ENCODE measurements at regions not wholly inside any gene's neighbourhood (a gene's known extent, or its start where the extent isn't known, plus 50 kb on each side); places are given as distances from the start of the nearest gene placed in this dataset.

DNA sequence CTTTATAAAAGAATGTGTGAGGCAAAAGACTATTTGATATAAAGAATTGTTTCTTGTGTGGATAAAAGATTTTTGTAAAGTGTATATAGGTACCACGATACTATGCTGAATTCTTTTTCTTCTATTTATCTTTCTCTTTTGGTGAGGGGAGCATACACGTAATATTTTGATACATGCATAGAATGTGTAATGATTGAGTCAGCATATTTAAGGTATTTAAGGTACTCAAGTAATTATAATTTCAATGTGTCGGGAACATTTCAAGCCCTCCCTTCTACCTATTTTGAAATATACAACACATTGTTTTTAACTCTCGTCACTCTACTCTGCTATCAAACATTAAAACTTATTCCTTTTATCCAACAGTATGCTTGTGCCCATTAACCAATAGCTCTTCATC, 1221.6 kb upstream of the PHF14 start:
- H3K36me3 ChIP-seq (ENCODE audit: insufficient read depth, low read length): no peaks in the 10 kb centered on the region
- H3K79me2 ChIP-seq (ENCODE audit: insufficient read depth, low read length): no peaks in the 10 kb centered on the region
- no peaks in the 10 kb centered on the region for H3K27me3 ChIP-seq (ENCODE audit: insufficient read depth, low read length, poor library complexity)
- H2AFZ ChIP-seq (ENCODE audit: low read depth, low read length): no peak overlapping the region
- no peak overlapping the region for H3K9ac ChIP-seq (ENCODE audit: low read depth, low read length)
- no peaks in the 10 kb centered on the region for H3K9me3 ChIP-seq (ENCODE audit: insufficient read depth, low read length, severe bottlenecking)
- H3K27ac ChIP-seq (ENCODE audit: low read length): no peak overlapping the region
- ATAC-seq (ENCODE audit: insufficient read depth, low read depth): no peak
- no peak overlapping the region for H3K4me3 ChIP-seq (ENCODE audit: low read depth in 1 of 2, low read length in 2 of 2)
- TF ChIP-seq EZH2 (IDR thresholded peaks at IDR 0.05; ENCODE audit: borderline replicate concordance, low read depth, low read length, severe bottlenecking): no peak
- TF ChIP-seq, protein P1, sequence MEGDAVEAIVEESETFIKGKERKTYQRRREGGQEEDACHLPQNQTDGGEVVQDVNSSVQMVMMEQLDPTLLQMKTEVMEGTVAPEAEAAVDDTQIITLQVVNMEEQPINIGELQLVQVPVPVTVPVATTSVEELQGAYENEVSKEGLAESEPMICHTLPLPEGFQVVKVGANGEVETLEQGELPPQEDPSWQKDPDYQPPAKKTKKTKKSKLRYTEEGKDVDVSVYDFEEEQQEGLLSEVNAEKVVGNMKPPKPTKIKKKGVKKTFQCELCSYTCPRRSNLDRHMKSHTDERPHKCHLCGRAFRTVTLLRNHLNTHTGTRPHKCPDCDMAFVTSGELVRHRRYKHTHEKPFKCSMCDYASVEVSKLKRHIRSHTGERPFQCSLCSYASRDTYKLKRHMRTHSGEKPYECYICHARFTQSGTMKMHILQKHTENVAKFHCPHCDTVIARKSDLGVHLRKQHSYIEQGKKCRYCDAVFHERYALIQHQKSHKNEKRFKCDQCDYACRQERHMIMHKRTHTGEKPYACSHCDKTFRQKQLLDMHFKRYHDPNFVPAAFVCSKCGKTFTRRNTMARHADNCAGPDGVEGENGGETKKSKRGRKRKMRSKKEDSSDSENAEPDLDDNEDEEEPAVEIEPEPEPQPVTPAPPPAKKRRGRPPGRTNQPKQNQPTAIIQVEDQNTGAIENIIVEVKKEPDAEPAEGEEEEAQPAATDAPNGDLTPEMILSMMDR (IDR thresholded peaks at IDR 0.05; ENCODE audit: borderline replicate concordance, extremely low read depth, low read length, poor library complexity, severe bottlenecking): no peak
- no peaks in the 10 kb centered on the region for H4K20me1 ChIP-seq (ENCODE audit: insufficient read depth, low read length)
- H3K4me1 ChIP-seq (ENCODE audit: insufficient read depth, low read length): no peaks in the 10 kb centered on the region
- DNase-seq: no peak
- no peak overlapping the region for H3K4me2 ChIP-seq (ENCODE audit: insufficient read depth, low read length)

DNA sequence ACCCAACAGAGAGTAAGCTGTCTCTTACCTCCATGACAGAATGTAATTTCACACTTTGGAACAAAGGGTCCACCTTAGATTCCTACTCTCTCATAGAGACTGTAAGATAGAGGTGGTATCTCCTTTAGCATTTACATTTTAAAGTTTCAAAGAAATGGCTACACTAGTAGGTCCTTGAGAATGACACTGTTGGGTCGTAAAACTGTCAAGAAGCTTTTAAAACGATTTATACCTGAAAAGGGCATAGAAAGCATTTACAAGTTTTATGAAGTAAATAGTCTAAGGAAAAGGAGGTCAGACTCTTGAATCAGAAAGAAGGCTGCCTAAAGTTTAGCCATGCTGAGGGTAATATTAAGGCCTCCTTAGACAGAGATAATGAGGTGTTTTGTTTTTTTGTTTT, 1212.4 kb upstream of the PHF14 start:
- H2AFZ ChIP-seq (ENCODE audit: low read depth, low read length): no peak overlapping the region
- no peaks in the 10 kb centered on the region for H3K36me3 ChIP-seq (ENCODE audit: insufficient read depth, low read length)
- no peaks in the 10 kb centered on the region for H3K27me3 ChIP-seq (ENCODE audit: insufficient read depth, low read length, poor library complexity)
- H4K20me1 ChIP-seq (ENCODE audit: insufficient read depth, low read length): no peaks in the 10 kb centered on the region
- no peak overlapping the region for H3K9ac ChIP-seq (ENCODE audit: low read depth, low read length)
- no peaks in the 10 kb centered on the region for H3K9me3 ChIP-seq (ENCODE audit: insufficient read depth, low read length, severe bottlenecking)
- H3K4me1 ChIP-seq (ENCODE audit: insufficient read depth, low read length): no peaks in the 10 kb centered on the region
- DNase-seq (no peak), ATAC-seq (ENCODE audit: insufficient read depth, low read depth) (no peak)
- H3K79me2 ChIP-seq (ENCODE audit: insufficient read depth, low read length): no peaks in the 10 kb centered on the region
- H3K27ac ChIP-seq (ENCODE audit: low read length): no peak overlapping the region
- TF ChIP-seq, protein P1 (IDR thresholded peaks at IDR 0.05; ENCODE audit: borderline replicate concordance, extremely low read depth, low read length, poor library complexity, severe bottlenecking): no peak
- TF ChIP-seq EZH2 (IDR thresholded peaks at IDR 0.05; ENCODE audit: borderline replicate concordance, low read depth, low read length, severe bottlenecking): no peak
- H3K4me2 ChIP-seq (ENCODE audit: insufficient read depth, low read length): no peak overlapping the region
- no peak overlapping the region for H3K4me3 ChIP-seq (ENCODE audit: low read depth in 1 of 2, low read length in 2 of 2)

GRCh38 chr7:9776900-9777299, 1196.8 kb upstream of the PHF14 start:
- Histone ChIP-seq H3K4me1 (ENCODE audit: insufficient read depth, low read length) (no peaks in the 10 kb centered on the region), H2AFZ (ENCODE audit: low read depth, low read length) (no peak overlapping the region), H3K79me2 (ENCODE audit: insufficient read depth, low read length) (no peaks in the 10 kb centered on the region), H4K20me1 (ENCODE audit: insufficient read depth, low read length) (no peaks in the 10 kb centered on the region), H3K4me3 (ENCODE audit: low read depth in 1 of 2, low read length in 2 of 2) (no peak overlapping the region), H3K9me3 (ENCODE audit: insufficient read depth, low read length, severe bottlenecking) (no peaks in the 10 kb centered on the region), H3K9ac (ENCODE audit: low read depth, low read length) (no peak overlapping the region), H3K27me3 (ENCODE audit: insufficient read depth, low read length, poor library complexity) (no peaks in the 10 kb centered on the region), H3K27ac (ENCODE audit: low read length) (no peak overlapping the region), H3K4me2 (ENCODE audit: insufficient read depth, low read length) (no peak overlapping the region), H3K36me3 (ENCODE audit: insufficient read depth, low read length) (no peaks in the 10 kb centered on the region)
- no peak for TF ChIP-seq EZH2 (IDR thresholded peaks at IDR 0.05; ENCODE audit: borderline replicate concordance, low read depth, low read length, severe bottlenecking)
- TF ChIP-seq, protein P1 (IDR thresholded peaks at IDR 0.05; ENCODE audit: borderline replicate concordance, extremely low read depth, low read length, poor library complexity, severe bottlenecking): no peak
- ATAC-seq (ENCODE audit: insufficient read depth, low read depth) (no peak), DNase-seq (no peak)

DNA sequence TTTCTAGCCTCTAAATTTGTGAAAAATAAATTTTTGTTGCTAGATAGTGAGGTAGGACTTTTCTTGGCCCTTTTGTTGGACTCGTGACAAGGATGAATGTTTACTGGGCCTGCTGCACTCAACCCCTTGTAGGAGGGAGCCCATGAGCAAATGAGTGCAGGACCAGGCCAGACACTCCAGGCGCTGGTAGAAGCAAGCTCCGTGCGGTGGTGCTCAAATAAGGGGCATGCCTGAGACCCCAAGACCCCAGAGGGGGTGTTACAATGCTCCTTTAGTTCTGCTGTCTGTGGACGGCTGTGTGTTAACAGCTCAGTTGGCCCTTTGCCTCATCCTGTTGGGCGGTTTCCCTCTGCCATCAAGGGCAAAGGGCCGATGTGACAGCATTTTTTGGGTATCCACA, 1195.3 kb upstream of the PHF14 start:
- Histone ChIP-seq H3K27me3 (ENCODE audit: insufficient read depth, low read length, poor library complexity) (no peaks in the 10 kb centered on the region), H3K79me2 (ENCODE audit: insufficient read depth, low read length) (no peaks in the 10 kb centered on the region), H3K27ac (ENCODE audit: low read length) (no peak overlapping the region), H3K4me2 (ENCODE audit: insufficient read depth, low read length) (no peak overlapping the region), H3K4me1 (ENCODE audit: insufficient read depth, low read length) (no peaks in the 10 kb centered on the region), H3K36me3 (ENCODE audit: insufficient read depth, low read length) (no peaks in the 10 kb centered on the region), H3K4me3 (ENCODE audit: low read depth in 1 of 2, low read length in 2 of 2) (no peak overlapping the region), H3K9ac (ENCODE audit: low read depth, low read length) (no peak overlapping the region), H3K9me3 (ENCODE audit: insufficient read depth, low read length, severe bottlenecking) (no peaks in the 10 kb centered on the region), H2AFZ (ENCODE audit: low read depth, low read length) (no peak overlapping the region), H4K20me1 (ENCODE audit: insufficient read depth, low read length) (no peaks in the 10 kb centered on the region)
- TF ChIP-seq, protein P1 (IDR thresholded peaks at IDR 0.05; ENCODE audit: borderline replicate concordance, extremely low read depth, low read length, poor library complexity, severe bottlenecking): no peak
- TF ChIP-seq EZH2 (IDR thresholded peaks at IDR 0.05; ENCODE audit: borderline replicate concordance, low read depth, low read length, severe bottlenecking): no peak
- DNase-seq (no peak), ATAC-seq (ENCODE audit: insufficient read depth, low read depth) (no peak)
